ENCODE measurements at regions not wholly inside any gene's neighbourhood (a gene's known extent, or its start where the extent isn't known, plus 50 kb on each side); places are given as distances from the start of the nearest gene placed in this dataset.
A peak's percentile ranks its signal among the peaks of the same experiment; 100 is the strongest.

- H3K4me3 ChIP-seq: no peak overlapping the region
- no peak for DNase-seq (ENCODE audit: low spot score)
- H3K27ac ChIP-seq: no peak overlapping the region
- no peak for TF ChIP-seq CTCF (IDR thresholded peaks at IDR 0.05)
Measured at GRCh38 chr3:66165660-66166059, 55.1 kb upstream of the SLC25A26 start.

DNA sequence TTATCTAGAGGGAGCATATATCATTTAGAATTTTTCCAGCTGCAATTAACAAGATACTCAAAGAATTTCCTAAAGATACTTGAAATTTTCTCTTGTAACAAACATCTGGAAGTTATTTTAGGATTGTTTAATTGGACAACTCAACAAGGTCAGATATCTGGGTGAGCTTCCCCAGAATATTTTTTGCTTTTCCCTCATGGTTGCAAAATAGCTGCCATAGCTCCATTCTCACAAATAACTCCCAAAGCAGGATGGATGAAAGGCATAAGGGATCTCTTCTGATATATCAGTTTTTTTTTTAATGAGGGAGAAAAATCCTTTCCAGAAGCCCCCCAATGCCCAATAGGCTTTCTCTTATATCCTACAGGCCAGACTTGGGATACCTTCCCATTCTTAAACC lies 56.6 kb upstream of the SLC25A26 start:
- Histone ChIP-seq H3K4me3 (no peak overlapping the region), H3K27ac (no peak overlapping the region)
- no peak for TF ChIP-seq CTCF (IDR thresholded peaks at IDR 0.05)
- no peak for DNase-seq (ENCODE audit: low spot score)

DNA sequence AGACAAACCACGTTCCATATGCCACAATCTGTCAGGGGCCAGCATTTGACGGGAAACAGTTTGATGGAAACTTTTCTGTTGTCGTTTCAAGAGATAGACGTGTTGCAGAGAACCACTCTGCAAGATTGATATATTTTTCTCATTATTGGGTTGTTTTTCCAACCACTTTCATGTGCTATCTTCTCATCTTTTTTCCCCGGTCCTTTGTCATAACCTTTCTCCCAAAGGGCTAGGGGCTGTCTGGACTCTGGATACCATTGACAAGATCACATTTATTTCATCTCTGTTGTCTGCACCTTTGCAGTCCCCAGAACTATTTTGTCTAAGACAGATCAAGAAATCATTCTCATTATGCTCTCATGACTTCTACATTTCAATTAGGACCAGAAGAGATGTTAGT lies 57.6 kb upstream of the SLC25A26 start:
- no peak for TF ChIP-seq CTCF (IDR thresholded peaks at IDR 0.05)
- Histone ChIP-seq H3K4me3 (no peak overlapping the region), H3K27ac (no peak overlapping the region)
- DNase-seq (ENCODE audit: low spot score): no peak

GRCh38 chr3:66162766-66163165 lies 58.0 kb upstream of the SLC25A26 start:
- TF ChIP-seq CTCF (IDR thresholded peaks at IDR 0.05): no peak
- no peak for DNase-seq (ENCODE audit: low spot score)
- Histone ChIP-seq H3K4me3 (no peak overlapping the region), H3K27ac (no peak overlapping the region)

DNA sequence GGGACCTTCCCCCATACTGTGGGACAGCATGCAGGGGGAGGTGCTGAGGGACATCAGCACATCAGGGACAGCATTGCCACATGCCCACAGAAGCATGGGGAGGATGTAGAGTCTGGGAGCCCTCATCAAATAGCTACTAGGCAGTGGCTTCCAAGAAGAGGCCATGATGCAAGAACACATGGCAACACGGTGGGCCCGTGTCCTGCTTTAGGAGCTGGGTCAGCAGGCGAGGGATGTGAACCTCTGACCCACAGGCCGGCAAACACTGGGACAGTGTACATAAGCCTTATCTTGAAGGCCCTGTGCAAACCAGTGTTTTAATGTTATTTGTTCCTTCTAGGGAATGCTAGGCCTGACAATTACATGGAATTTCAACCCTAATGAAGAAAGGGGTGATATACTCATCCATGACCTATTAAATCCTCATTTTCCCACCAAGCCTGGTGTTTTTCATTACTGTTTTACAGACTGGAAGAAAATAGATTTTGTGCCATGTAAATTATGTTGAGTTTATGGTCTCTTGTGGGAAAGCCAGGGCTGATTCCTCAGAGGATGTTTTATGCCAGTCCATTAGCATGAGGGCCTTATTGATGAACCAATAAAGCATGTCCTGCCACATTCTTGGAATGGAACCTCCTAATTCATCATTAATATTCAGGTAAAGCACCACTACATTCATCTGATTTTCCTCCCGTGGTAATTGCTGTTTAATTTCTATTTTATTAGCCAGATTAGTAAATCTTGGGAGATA lies 61.7 kb upstream of the SLC25A26 start:
- no peak overlapping the region for H3K4me3 ChIP-seq
- no peak overlapping the region for H3K27ac ChIP-seq
- TF ChIP-seq CTCF (IDR thresholded peaks at IDR 0.05): no peak
- DNase-seq (ENCODE audit: low spot score): no peak

- Histone ChIP-seq H3K27ac (peak overlapping the region; percentile 37 to 58), H3K4me3 (peak overlapping the region; percentile 66)
- no peak for DNase-seq (ENCODE audit: low spot score)
- no peak for TF ChIP-seq CTCF (IDR thresholded peaks at IDR 0.05)
Measured at GRCh38 chr3:66154444-66154861, 66.3 kb upstream of the SLC25A26 start.

All from coronary artery (tissue), 2 donors.